Stimulated activated CD8-positive, alpha-beta memory T cell treated with anti-CD3 and anti-CD28 coated beads, Interleukin-4, amount 100 ng/mL, for 48 hours (primary cell): ENCODE measurements at regions not wholly inside any gene's neighbourhood (a gene's known extent, or its start where the extent isn't known, plus 50 kb on each side); places are given as distances from the start of the nearest gene placed in this dataset.

ENCODE experiments used
- DNase-seq: peaks from one replicate; pipeline ENCODE4 v3.0.0-alpha.2; 2020

GRCh38 chr3:13168391-13168790, 95.2 kb upstream of the IQSEC1 start:
- DNase-seq = no peak

DNA sequence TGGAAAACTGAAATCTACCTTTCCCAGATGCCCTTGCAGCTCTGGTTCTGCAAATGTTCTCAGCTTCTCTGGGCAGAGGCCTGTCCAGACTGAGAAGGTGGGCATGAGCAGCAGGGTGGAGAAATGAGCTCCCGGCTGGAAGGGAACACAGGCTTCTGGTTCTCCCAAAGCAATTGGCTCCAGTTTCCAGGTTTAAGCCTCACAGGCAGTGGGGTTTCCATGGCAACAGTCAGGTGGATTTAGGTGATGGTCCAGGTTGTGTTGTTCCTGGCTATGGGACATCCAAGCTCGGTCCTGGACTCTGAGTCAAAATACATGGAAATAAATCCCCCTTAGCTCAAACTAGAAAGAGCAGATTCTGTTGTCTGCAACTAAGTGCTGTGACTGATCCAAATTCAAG, 94.6 kb upstream of the IQSEC1 start:
- no peak for DNase-seq

DNA sequence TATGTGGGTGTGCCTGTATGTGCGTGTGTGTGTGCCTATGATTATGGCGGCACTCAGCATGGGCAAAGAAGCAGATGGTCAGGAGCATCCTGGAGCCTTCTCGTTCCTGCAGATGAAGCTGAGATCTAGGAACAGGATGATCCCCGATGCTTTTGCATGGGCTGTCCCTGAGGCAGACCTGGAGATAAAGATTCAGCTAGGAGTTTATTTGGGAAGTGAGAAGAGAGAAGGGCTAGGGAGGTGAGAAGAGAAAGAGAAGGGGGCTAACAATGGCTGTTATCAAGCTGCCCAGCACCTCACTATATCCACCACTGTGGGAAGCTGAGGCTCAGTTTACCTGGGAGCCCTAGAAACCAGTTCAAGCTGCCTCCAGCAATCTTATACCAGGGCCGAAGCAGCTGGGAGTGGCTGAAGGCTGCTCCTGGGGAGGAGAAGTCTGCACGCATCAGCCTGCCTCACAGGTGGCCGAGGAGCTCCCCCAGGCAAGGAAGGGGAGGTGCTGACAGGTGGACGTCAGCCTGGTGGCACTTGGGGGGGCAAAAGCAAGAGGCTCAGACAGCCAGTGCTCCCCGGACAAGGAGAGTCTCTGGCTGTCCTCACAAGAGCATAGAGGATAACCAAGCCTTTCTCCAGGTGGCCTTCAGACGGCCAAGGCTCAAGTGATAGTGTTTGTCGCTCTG, 94.0 kb upstream of the IQSEC1 start:
- no peak for DNase-seq

- no peak for DNase-seq
Observed at GRCh38 chr3:13166243-13167063, 93.2 kb upstream of the IQSEC1 start.

DNA sequence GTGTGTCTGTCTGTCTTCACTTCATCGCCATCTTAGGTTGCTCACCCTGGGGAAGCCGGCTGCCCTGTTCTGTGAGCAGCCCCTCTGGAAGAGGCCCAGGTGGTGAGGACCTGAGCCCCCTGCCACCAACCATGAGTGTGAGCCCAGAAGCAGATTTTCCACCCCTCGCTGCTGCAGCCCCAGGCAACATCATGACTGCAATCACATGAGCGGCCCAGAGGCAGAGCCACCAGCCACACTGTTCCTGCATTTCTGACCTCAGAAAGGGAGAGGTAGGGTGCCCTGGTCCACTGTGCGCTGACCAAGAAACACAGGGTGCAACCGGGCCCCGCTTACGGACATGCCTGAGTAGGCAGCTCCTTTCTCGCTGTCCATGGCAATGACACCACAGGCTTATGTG, 92.3 kb upstream of the IQSEC1 start:
- no peak for DNase-seq

DNA sequence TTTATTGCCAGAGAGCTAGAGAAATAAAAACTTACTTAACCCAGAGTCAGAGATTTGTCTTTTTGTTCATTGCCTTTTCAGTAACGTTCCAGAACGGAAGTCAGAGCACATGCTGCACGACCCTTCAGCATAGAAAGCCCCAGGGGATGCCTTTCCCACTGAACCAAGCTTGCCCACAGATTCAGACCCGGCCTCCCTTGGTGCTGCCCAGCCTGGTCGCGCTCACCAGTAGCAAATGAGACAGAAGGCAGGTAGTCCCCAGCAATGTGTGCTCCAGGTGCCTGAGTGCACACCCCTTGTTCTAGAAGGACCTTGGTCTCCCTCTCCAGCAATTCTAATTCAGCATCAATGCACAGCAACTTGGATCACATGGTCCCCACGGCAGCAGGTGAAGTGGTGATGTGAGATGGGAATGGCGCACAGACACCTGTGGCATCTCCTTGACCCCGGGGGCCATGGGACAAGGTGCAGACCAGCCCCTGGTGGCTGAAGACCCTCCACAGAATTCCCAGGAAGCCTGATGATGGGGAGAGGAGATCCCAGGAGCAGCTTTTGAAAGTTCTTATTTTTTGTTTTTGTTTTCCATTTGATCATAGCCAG, 91.8 kb upstream of the IQSEC1 start:
- no peak for DNase-seq

- DNase-seq = no peak
Observed at GRCh38 chr3:13163848-13164382, 90.7 kb upstream of the IQSEC1 start.

- no peak for DNase-seq
Observed at GRCh38 chr3:13162549-13163320, 89.5 kb upstream of the IQSEC1 start.

GRCh38 chr3:13161771-13162535, 88.7 kb upstream of the IQSEC1 start:
- no peak for DNase-seq

- DNase-seq = no peak
Observed at GRCh38 chr3:13161021-13161759, 88.0 kb upstream of the IQSEC1 start.

- no peak for DNase-seq
Observed at GRCh38 chr3:13160619-13161018, 87.4 kb upstream of the IQSEC1 start.

DNA sequence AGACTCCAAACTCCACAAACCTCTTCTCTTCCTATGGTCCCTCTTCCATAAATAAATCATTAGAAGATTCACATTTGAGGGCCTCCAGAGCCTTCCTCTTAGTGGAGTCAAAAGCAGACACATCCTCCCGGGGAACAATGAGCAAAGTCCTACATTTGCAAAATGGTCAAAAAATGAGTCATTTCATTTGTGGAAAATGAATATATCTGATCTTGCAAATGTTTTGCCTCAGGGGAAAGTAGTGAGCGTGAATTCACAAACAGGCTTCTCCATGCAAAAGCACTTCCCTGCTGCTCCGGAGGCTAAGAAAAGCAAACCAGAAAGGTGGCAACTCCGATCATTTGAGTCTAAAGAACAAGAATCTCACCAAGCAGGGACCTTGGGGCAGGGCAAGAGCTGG, 86.7 kb upstream of the IQSEC1 start:
- DNase-seq = no peak

- DNase-seq = no peak
Observed at GRCh38 chr3:13158871-13159270, 85.6 kb upstream of the IQSEC1 start.

- DNase-seq = no peak
Observed at GRCh38 chr3:13158408-13158807, 85.2 kb upstream of the IQSEC1 start.

- no peak for DNase-seq
Observed at GRCh38 chr3:13157986-13158385, 84.8 kb upstream of the IQSEC1 start.

DNA sequence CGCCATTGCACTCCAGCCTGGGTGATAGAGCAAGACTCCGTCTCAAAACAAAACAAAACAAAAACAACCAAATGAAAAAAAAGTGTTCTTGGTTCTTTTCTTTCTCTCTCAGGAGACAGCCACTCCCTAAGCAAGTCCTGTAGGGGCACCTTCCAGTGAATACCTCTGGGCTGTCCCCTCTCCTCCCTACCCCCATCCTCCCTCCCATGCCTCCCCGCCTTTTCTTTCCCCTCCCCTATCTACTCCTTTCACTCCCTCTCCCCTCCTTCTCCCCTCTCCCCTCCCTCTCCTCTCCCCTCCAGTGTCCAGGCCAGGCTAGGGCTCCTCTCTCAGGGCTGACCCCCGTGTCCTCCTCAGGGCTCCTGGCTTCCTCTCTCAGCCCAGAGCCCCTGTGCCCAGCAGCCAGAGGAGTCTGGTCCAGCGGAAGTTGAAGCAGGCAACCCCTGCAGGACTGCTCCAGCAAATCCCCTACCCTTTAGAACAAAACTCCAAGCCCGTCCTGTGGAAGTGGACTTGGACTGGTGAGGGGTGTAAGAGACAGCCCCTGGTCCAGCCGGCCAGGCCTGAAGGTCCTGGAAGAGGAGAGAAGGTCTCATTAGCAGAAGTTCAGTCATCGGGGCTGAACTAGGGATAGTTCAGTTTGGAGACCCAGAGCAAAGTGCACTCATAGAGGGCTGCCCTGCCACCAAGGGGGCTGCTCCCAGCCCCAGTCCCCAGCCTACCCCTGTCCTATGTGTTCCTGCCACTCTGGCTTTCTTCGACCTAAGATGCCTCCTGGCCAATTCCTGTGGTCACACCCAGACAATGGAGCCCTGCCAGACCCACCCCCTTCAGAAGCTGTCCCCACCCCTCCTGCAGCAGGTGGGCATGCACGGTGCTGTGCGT, 79.8 kb upstream of the IQSEC1 start:
- no peak for DNase-seq

- no peak for DNase-seq
Observed at GRCh38 chr3:13150624-13151023, 77.4 kb upstream of the IQSEC1 start.

GRCh38 chr3:13149330-13150108, 76.3 kb upstream of the IQSEC1 start:
- no peak for DNase-seq

- DNase-seq = no peak
Observed at GRCh38 chr3:13148561-13149329, 75.5 kb upstream of the IQSEC1 start.
